ENCODE measurements at regions not wholly inside any gene's neighbourhood (a gene's known extent, or its start where the extent isn't known, plus 50 kb on each side); places are given as distances from the start of the nearest gene placed in this dataset.

DNA sequence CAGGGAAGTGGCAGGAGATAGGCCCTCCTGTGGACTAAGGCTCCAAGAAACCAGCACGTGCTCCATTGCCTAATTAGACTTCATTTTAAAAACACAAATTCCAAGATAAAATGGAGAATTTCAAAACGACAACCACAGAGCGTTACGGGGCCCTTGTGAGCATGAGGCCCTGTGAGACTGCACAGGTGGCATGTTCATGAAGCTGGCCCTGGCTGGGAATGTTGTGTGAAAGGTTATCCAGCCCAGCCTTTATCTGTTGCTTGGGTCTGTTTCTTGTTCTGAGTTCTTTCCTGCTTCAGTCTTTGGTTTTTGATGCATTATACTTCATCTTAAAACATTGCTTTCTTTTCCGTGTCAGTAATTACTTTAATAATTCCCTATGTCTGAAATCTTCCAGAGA, 99.0 kb downstream of the LACC1 start:
- H3K27me3 Mint-ChIP-seq: peaks cover 14% of the 10 kb centered on the region
- no peaks in the 10 kb centered on the region for H3K9me3 Mint-ChIP-seq (ENCODE audit: low read depth)
- H3K4me3 Mint-ChIP-seq: no peak overlapping the region
- H3K36me3 Mint-ChIP-seq: peaks cover 4% of the 10 kb centered on the region
- H3K27ac Mint-ChIP-seq: no peak overlapping the region
- no peaks in the 10 kb centered on the region for H3K4me1 Mint-ChIP-seq (ENCODE audit: low read depth)

DNA sequence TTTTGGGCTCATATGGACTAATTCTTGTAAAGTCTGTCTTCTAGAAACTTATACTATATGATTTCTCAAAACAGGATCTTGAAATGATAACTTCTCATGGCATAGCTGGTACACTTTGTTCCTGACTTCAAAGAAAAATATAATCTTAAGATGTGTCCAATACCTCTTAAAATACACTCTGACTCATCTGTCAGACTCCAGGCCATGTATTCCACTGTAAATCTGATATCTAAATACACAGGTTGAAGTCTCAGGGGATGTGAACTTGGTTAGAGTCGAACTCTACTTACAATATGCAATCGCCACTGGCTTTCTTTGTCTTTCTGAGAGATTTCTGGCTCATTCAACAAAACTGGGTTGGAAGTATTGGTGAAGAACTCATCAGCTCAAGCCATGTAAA, 99.8 kb downstream of the LACC1 start:
- Mint-ChIP-seq H3K9me3 (ENCODE audit: low read depth) (no peaks in the 10 kb centered on the region), H3K27me3 (peaks cover 14% of the 10 kb centered on the region), H3K4me1 (ENCODE audit: low read depth) (no peaks in the 10 kb centered on the region), H3K27ac (no peak overlapping the region), H3K4me3 (no peak overlapping the region), H3K36me3 (peaks cover 4% of the 10 kb centered on the region)

DNA sequence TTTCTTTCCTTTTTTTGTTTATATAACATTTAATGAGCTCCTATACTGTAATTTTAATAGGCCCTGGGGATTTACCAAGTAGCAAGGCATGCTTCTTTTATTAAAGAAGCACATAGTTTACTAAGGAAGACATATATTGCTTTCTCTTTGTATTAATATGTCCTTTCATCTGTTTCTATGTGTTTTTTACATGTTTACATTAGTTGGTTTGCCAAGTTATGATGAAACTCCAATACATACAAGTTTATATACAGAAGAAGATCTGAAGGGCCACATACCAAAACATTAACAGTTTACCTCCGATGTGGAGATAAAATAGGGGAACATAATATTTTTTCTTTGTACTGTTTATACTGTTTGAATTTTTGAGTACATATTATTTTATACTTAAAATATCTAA, 100.9 kb downstream of the LACC1 start:
- Mint-ChIP-seq H3K4me1 (ENCODE audit: low read depth) (no peaks in the 10 kb centered on the region), H3K9me3 (ENCODE audit: low read depth) (no peaks in the 10 kb centered on the region), H3K4me3 (no peak overlapping the region), H3K27me3 (peaks cover 14% of the 10 kb centered on the region), H3K27ac (no peak overlapping the region), H3K36me3 (peaks cover 4% of the 10 kb centered on the region)

DNA sequence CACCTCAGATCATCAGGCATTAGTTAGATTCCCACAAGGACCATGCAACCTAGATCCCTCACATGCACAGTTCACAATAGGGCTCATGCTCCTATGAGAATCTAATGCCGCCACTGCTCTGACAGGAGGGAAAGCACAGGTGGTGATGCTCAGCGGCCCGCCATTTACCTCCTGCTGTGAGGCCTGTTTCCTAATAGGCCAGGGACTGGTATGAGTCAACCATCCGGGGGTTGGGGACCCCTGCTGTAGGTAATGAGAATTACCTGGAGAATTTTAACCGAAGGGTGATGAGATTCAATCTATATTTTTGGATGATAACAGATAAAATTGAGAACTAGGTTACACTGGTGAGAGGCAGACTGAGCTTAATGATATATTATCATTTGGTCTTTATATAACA, 101.4 kb downstream of the LACC1 start:
- no peak overlapping the region for H3K27ac Mint-ChIP-seq
- H3K36me3 Mint-ChIP-seq: peaks cover 3% of the 10 kb centered on the region
- H3K9me3 Mint-ChIP-seq (ENCODE audit: low read depth): no peaks in the 10 kb centered on the region
- H3K4me3 Mint-ChIP-seq: no peak overlapping the region
- H3K27me3 Mint-ChIP-seq: peaks cover 13% of the 10 kb centered on the region
- no peaks in the 10 kb centered on the region for H3K4me1 Mint-ChIP-seq (ENCODE audit: low read depth)

DNA sequence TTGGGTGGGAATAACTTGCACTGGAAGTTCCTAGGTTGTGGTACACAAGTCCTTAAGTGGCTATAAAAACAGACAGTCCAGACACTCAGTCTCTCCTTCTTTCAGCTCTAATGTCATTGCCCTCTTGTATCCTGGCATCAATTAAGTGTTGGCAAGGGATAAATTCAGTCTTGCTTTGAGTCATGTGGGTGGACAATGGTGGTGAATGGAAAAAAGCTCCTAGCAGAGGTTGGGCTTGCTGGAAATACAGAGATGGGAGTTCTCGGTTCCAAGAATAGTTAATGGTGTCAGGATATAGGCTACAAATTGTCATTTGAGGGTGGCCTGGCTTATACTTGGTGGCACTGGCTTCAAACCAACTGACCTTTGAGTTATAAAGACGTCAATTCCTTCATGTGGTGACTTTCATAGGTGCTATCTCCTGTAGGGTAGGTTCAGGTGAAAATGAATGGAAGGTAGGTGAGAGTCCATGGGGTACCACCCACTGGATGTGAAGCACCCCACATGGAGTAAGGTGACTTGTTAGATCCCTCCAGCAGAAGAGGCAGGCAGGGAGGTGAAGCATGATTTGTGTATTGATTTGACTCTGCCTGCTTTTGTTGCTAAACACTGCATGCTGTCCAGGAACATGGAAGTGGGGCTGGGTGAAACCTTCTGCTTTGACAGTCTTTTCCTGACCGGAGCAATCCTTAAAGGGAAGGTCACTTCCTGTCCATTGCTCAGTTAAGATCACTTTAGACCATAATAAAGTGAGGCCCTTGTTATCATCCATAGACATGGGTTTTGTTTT, 102.0 kb downstream of the LACC1 start:
- Mint-ChIP-seq H3K9me3 (ENCODE audit: low read depth) (no peaks in the 10 kb centered on the region), H3K36me3 (no peaks in the 10 kb centered on the region), H3K4me3 (no peak overlapping the region), H3K27me3 (peaks cover 8% of the 10 kb centered on the region), H3K4me1 (ENCODE audit: low read depth) (no peaks in the 10 kb centered on the region), H3K27ac (no peak overlapping the region)

DNA sequence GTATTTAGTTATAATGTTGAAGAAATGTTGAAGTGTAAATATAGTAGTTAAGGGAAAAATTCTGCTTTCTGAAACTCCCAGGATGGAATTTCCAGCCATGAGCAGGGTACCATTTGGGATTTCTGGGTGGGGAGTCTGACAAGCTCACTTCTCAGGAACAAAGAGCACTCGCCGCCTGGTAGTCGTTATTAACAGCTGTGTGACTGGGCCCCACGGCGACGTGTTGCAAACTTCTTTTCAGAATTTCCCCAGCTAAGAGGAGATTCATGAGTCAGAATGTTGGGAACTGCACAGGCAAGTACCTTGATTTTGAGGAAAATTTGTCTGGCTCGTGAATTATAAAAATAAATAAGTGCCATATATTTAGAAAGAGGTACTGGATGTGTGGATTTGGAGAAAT, 103.7 kb downstream of the LACC1 start:
- no peaks in the 10 kb centered on the region for H3K4me1 Mint-ChIP-seq (ENCODE audit: low read depth)
- H3K27me3 Mint-ChIP-seq: peaks cover 1% of the 10 kb centered on the region
- no peaks in the 10 kb centered on the region for H3K36me3 Mint-ChIP-seq
- H3K9me3 Mint-ChIP-seq (ENCODE audit: low read depth): no peaks in the 10 kb centered on the region
- no peak overlapping the region for H3K27ac Mint-ChIP-seq
- H3K4me3 Mint-ChIP-seq: no peak overlapping the region

DNA sequence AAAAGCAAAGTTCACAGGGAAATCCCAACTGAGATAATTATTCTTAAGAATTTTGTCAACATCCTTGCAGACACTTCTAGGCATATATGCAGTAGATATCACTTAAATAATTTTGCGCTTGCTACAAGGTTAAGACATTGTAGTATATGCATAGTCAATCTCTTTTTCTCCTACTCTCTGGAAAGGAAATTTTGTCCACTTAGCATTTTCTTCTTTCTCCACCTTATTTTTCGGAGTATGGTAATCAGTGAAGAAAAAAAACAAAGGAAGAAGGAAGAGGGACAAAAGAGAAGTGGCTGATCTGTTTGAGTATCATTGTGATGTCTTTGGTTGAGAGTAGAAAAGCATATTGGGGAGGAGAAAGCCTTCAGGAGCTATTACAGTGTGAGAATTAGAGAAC, 104.6 kb downstream of the LACC1 start:
- H3K27ac Mint-ChIP-seq: no peak overlapping the region
- H3K27me3 Mint-ChIP-seq: peaks cover 1% of the 10 kb centered on the region
- no peak overlapping the region for H3K4me3 Mint-ChIP-seq
- H3K36me3 Mint-ChIP-seq: no peaks in the 10 kb centered on the region
- H3K4me1 Mint-ChIP-seq (ENCODE audit: low read depth): no peaks in the 10 kb centered on the region
- H3K9me3 Mint-ChIP-seq (ENCODE audit: low read depth): no peaks in the 10 kb centered on the region

DNA sequence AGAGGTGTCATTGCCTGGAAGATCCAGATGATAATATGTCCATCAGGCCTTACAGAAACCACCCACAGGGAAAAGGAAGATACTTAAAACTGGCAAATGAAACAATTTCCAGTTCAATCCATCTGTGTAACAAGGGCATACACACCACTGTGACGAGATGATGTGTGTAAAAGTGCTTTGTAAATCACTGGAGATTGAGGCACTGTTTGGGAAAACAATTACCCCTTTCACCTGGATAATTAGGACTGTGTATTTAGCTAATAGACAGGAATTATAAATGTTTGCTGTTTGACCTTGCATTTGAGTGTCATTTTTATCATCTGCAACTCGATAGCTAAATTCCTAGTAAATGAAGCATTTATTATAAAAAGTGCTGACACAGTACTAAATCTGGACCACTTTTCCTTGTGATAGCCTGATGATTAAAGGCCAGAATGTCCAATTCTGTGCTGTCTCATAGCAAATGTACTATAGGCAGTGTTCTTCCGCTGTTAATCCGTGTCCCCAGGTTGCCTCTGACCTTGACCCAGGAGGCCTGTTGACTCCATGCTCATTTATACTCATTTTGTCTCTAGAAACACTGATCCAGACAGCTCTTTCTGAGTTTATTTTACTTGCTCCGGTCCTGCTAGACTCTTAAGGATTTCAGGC, 105.8 kb downstream of the LACC1 start:
- no peak overlapping the region for H3K4me3 Mint-ChIP-seq
- no peaks in the 10 kb centered on the region for H3K27me3 Mint-ChIP-seq
- no peak overlapping the region for H3K27ac Mint-ChIP-seq
- H3K9me3 Mint-ChIP-seq (ENCODE audit: low read depth): no peaks in the 10 kb centered on the region
- H3K36me3 Mint-ChIP-seq: no peaks in the 10 kb centered on the region
- H3K4me1 Mint-ChIP-seq (ENCODE audit: low read depth): no peaks in the 10 kb centered on the region

DNA sequence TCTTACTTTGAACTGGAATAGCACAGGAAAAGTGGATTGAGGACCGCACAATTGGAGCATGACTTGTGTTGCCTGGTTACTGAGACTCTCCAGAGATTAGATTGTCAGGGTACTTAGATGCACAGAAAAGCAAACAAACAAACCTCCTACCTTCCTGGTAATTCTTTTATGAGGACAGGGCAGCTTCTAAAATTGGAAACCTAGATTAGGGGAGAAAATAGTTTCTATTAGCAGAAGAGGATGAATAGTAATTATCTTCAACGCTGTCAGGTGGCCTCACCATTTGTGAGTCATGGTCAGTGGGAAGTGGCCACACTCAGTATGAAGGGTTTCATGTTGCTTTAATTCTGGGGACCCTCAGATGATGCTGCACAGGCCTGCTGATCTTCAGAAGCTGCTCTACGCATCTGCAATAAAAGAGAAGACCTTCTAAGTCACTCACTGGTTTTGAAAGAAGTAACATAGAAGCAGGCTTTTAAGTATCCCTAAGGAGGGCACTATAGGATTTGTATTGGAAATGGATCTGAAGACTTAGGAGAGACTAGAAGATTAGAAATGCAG, 106.8 kb downstream of the LACC1 start:
- Mint-ChIP-seq H3K4me1 (ENCODE audit: low read depth) (no peaks in the 10 kb centered on the region), H3K27me3 (peaks cover 2% of the 10 kb centered on the region), H3K9me3 (ENCODE audit: low read depth) (no peaks in the 10 kb centered on the region), H3K36me3 (no peaks in the 10 kb centered on the region), H3K27ac (no peak overlapping the region), H3K4me3 (no peak overlapping the region)

DNA sequence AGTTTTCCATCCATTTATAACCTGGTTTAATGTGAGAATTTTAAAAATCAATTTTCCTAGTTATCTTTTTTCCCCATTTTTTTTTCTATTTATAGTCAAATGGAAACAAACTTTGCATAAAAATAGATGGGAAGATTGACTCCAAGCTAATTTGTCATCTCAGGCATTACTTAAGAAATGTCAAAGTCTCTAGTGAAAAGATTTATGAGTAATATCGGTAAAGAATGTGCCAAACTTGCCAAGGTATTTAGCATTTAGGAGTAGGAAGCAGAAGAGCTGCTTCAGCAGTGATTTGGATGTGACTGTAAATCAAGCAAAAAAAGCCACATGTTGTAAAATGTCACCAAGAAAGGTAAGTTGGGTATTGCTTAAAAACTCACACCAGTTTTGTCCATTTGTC, 108.6 kb downstream of the LACC1 start:
- Mint-ChIP-seq H3K4me3 (no peak overlapping the region), H3K9me3 (ENCODE audit: low read depth) (no peaks in the 10 kb centered on the region), H3K27ac (no peak overlapping the region), H3K4me1 (ENCODE audit: low read depth) (no peaks in the 10 kb centered on the region), H3K27me3 (peaks cover 2% of the 10 kb centered on the region), H3K36me3 (no peaks in the 10 kb centered on the region)

DNA sequence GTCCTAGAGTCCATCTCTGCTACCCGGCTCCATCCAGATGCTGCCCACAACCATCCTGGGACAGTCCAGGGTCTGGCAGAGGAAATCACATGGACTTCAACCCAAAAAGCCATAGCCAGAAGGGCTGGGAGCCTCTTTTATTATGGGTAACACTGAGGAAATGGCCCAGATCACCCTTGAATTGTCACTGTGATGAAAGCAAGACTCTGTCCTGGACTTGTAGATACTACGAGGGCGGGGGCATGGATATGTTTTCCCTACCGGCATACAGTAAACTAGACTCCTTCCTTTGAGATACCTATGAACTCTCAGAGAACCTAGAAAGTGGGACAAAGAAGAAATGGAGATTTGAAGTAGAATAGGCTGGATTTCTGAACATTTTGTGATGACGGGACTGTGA, 110.3 kb downstream of the LACC1 start:
- peaks cover 2% of the 10 kb centered on the region for H3K27me3 Mint-ChIP-seq
- no peak overlapping the region for H3K27ac Mint-ChIP-seq
- H3K4me1 Mint-ChIP-seq (ENCODE audit: low read depth): no peaks in the 10 kb centered on the region
- H3K4me3 Mint-ChIP-seq: no peak overlapping the region
- H3K36me3 Mint-ChIP-seq: no peaks in the 10 kb centered on the region
- peaks cover 4% of the 10 kb centered on the region for H3K9me3 Mint-ChIP-seq (ENCODE audit: low read depth)

DNA sequence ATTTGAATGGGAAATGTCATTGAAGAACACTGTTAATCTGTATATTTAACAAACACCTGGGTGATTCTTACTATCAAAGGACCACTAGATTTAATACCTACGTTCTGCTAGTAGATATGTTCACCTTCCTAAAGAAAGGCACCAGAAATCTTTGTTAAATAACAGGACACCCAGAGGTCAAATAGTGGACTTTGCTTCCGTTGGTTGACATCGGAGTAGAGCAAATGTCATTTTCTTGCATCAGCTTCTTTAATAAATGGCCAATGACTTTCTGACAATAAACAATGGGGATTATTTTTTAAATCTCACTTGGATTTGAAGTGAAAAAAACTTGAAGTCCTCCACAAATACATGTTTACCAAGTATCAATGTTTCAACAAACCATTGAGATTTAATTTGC, 111.1 kb downstream of the LACC1 start:
- no peaks in the 10 kb centered on the region for H3K36me3 Mint-ChIP-seq
- H3K9me3 Mint-ChIP-seq (ENCODE audit: low read depth): peaks cover 8% of the 10 kb centered on the region
- H3K27me3 Mint-ChIP-seq: peaks cover 2% of the 10 kb centered on the region
- no peak overlapping the region for H3K27ac Mint-ChIP-seq
- H3K4me1 Mint-ChIP-seq (ENCODE audit: low read depth): no peaks in the 10 kb centered on the region
- H3K4me3 Mint-ChIP-seq: no peak overlapping the region

DNA sequence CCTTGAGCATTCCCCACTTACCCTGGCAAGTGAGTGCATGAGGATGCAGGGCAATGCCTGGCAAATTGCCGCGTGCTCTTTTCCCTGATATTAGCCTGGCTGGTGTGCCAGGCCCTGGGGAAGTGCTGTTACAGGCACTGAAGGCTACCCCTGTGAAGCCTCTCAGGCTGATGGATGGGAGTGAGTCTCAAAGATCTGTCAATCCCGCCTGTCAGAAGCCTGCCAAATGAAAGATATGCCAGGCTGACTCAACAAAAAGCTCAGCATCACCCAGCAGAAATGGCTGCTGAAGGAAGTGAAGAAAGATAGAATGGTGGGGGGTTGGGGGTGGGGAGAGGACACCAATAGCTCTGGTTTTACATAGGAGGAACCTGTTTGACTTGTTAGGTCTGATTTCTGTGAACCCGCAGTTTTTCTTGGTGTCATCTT, 112.1 kb downstream of the LACC1 start:
- no peaks in the 10 kb centered on the region for H3K4me1 Mint-ChIP-seq (ENCODE audit: low read depth)
- H3K27me3 Mint-ChIP-seq: peaks cover 2% of the 10 kb centered on the region
- no peaks in the 10 kb centered on the region for H3K36me3 Mint-ChIP-seq
- H3K4me3 Mint-ChIP-seq: no peak overlapping the region
- peaks cover 8% of the 10 kb centered on the region for H3K9me3 Mint-ChIP-seq (ENCODE audit: low read depth)
- no peak overlapping the region for H3K27ac Mint-ChIP-seq

DNA sequence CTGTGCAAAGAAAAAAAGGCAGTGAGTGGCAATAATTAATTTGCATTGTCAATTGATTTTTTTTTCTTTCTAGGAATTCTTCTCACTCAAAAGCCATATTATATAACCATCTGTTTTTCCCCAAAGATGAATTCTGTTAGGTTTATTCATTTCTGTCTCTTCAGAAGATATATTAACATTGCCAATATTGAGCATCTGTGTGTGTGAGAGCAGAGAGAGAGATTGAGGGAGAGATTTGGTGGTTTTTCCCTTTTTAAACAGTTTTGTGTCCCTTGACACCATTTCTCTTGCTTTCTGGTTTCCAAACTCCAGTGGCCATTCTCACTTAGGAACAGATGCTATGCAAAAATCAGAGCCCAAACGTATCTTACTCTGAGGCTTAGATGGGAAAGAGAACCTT, 112.5 kb downstream of the LACC1 start:
- Mint-ChIP-seq H3K9me3 (ENCODE audit: low read depth) (peaks cover 8% of the 10 kb centered on the region), H3K4me3 (no peak overlapping the region), H3K27me3 (peaks cover 2% of the 10 kb centered on the region), H3K4me1 (ENCODE audit: low read depth) (no peaks in the 10 kb centered on the region), H3K36me3 (no peaks in the 10 kb centered on the region), H3K27ac (no peak overlapping the region)

DNA sequence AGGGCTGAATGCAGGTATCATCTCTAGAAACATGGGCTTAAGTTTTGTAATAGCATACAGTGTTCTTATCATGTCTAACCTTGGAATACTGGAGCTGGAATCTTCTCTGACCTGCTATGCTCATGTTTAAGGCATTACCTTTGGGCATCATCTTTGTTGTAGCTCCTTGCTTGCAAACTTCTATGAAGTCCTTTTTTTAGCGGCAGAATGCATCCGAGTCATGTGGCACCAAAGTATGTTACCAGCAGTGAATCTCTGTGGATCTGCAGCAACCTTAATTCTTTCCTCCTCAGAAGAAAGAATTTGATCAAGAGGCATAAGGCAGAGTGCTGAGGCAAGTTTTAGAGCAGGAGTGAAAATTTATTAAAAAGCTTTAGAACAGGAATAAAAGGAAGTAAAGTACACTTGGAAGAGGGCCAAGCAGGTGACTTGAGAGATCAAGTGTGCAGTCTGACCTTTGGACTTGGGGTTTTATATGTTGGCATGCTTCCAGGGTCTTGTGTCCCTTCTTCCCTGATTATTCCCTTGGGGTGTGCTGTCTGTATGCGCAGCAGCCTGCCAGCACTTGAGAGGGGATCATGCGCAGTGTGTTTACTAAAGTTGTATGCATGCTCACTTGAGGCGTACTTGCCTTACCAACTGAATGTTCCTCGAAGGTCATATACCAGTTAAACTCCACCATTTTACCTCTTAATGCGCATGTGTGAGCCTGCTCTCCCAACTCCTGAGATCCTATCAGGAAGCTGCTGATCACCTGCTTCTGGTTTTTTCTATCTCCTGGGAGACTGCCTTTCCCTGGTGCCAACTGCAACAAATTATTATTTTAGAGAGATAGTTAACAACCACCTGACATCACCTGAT, 115.5 kb downstream of the LACC1 start:
- peaks cover 2% of the 10 kb centered on the region for H3K27me3 Mint-ChIP-seq
- no peak overlapping the region for H3K27ac Mint-ChIP-seq
- H3K4me3 Mint-ChIP-seq: no peak overlapping the region
- no peaks in the 10 kb centered on the region for H3K4me1 Mint-ChIP-seq (ENCODE audit: low read depth)
- peaks cover 8% of the 10 kb centered on the region for H3K9me3 Mint-ChIP-seq (ENCODE audit: low read depth)
- no peaks in the 10 kb centered on the region for H3K36me3 Mint-ChIP-seq

Data from activated naive CD8-positive, alpha-beta T cell (primary cell).